GM18909 (cell line): ENCODE measurements at regions not wholly inside any gene's neighbourhood (a gene's known extent, or its start where the extent isn't known, plus 50 kb on each side); places are given as distances from the start of the nearest gene placed in this dataset.
"Not testable (repeated sequence)": the region's sequence is repeated elsewhere in the genome, so short reads cannot be mapped to it uniquely, and the experiment has no call there.

Source experiments
- ATAC-seq: cut with Tn5 transposase; IDR thresholded peaks from one replicate; pipeline ENCODE4 v1.9.1; 2021; ENCODE audit warnings: mild to moderate bottlenecking; ENCODE audit not compliant: unreplicated experiment, poor library complexity

DNA sequence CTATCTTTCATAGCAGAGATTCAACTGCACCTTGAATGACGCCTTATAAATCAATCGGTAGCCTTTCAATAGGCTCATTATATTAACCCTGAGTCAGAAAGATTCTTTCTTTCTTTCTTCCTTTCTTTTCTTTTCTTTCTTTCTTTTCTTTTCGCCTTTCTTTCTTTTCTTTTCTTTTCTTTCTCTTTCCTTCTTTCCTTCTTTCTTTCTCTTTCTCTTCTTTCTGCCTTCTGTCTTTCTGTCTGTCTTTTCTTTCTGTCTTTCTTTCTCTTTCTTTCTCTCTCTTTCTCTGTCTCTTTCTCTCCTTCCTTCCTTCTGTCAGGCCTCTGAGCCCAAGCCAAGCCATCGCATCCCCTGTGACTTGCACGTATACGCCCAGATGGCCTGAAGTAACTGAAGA, 86.0 kb upstream of the CLINT1 start:
- ATAC-seq = no peak

- ATAC-seq = no peak
These were observed 85.2 kb upstream of the CLINT1 start for GRCh38 chr5:157944077-157944633.

GRCh38 chr5:157942595-157942994, 83.7 kb upstream of the CLINT1 start:
- no peak for ATAC-seq

GRCh38 chr5:157941616-157942015, 82.7 kb upstream of the CLINT1 start:
- ATAC-seq = no peak

- ATAC-seq = not testable (repeated sequence)
These were observed 79.2 kb upstream of the CLINT1 start for GRCh38 chr5:157938101-157938500.

- ATAC-seq = not testable (repeated sequence)
These were observed 78.0 kb upstream of the CLINT1 start for GRCh38 chr5:157936776-157937501.

DNA sequence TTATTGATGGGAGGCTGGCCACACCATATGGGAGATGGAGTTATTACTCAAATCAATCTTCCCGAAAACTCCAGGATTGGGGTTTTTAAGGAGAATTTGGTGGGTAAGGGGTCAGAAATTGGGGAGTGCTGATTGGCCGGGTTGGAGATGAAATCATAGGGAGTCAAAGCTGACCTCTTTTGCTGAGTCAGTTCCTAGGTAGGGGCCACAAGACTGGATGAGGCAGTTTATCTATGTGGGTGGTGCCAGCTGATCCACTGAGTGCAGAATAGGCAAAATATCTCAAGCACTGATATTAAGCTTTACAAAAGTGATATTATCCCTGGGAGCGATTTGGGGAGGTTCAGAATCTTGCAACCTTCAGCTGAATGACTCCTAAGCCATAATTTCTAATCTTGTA, 75.7 kb upstream of the CLINT1 start:
- no peak for ATAC-seq

DNA sequence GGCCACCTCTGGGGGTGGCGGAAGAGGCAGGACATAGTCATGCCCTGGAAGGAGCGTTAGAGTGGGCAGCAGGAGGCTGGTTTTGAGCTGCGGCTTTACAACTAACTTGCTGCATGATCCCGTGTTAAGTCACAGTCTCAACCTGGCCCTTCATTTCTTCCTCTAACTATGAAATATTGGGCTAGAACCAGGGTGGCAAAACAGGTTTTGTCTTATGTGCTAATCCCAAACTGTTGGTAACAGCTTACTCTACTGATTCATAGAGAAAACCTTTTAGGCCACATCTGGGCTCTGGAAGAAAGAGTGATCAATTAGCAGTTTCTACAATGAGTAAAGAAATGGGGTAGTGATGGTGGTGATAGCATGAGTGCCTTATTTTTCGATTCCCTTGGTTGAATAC, 74.1 kb upstream of the CLINT1 start:
- no peak for ATAC-seq

DNA sequence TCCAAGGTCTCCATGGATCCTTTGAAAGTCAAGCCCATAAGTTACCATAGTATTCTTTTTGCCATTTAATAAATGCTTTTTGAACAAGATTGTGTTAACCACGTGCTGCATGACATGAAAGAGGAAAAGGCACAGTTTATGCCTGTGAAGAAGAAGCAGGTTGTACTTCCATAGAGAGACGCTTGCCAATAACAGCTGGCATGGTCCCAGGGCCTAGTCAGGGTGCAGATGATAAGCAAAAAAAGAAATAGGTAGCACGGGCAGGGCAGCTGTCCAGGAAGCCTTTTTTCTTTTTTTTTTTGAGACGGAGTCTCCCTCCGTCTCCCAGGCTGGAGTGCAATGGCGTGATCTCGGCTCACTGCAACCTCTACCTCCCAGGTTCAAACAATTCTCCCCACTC, 71.8 kb upstream of the CLINT1 start:
- ATAC-seq = no peak

- no peak for ATAC-seq
These were observed 68.0 kb upstream of the CLINT1 start for GRCh38 chr5:157926977-157927376.

DNA sequence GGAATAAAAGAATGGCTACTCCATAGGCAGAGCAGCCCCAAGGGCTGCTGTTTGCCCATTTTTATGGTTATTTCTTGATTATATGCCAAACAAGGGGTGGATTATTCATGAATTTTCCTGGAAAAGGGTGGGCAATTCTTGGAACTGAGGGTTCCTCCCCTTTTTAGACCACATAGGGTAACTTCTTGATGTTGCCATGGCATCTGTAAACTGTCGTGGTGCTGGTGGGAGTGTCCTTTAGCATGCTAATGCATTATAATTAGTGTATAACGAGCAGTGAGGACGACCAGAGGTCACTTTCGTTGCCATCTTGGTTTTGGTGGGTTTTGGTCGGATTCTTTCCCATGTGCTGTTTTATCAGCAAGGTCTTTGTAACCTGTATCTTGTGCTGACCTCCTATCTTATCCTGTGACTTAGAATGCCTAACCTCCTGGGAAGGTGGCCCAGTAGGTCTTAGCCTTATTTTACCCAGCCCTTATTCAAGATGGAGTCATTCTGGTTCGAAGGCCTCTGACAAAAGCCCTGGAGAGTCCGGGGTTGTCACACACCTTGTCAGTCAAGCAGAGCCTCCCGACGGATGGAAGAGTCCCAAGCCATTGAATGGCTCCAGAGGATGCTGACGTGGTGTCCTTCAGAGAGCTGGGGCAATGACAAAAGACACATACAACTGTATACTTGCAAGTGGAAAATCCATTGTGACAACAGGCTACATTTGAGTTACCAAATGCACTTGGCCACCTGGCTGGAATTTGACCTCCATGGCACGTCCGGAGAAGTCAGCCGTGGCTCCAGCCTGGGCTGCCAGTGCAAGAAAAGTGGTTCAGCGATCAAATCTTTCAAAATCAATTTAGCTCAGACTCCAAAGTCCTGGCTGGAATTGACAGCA, 67.1 kb upstream of the CLINT1 start:
- ATAC-seq = no peak

GRCh38 chr5:157924931-157925729, 66.2 kb upstream of the CLINT1 start:
- ATAC-seq = no peak

GRCh38 chr5:157924490-157924889, 65.5 kb upstream of the CLINT1 start:
- no peak for ATAC-seq

GRCh38 chr5:157923765-157924164, 64.8 kb upstream of the CLINT1 start:
- ATAC-seq = no peak

- no peak for ATAC-seq
These were observed 63.1 kb upstream of the CLINT1 start for GRCh38 chr5:157922026-157922425.

- no peak for ATAC-seq
These were observed 61.9 kb upstream of the CLINT1 start for GRCh38 chr5:157920828-157921170.

DNA sequence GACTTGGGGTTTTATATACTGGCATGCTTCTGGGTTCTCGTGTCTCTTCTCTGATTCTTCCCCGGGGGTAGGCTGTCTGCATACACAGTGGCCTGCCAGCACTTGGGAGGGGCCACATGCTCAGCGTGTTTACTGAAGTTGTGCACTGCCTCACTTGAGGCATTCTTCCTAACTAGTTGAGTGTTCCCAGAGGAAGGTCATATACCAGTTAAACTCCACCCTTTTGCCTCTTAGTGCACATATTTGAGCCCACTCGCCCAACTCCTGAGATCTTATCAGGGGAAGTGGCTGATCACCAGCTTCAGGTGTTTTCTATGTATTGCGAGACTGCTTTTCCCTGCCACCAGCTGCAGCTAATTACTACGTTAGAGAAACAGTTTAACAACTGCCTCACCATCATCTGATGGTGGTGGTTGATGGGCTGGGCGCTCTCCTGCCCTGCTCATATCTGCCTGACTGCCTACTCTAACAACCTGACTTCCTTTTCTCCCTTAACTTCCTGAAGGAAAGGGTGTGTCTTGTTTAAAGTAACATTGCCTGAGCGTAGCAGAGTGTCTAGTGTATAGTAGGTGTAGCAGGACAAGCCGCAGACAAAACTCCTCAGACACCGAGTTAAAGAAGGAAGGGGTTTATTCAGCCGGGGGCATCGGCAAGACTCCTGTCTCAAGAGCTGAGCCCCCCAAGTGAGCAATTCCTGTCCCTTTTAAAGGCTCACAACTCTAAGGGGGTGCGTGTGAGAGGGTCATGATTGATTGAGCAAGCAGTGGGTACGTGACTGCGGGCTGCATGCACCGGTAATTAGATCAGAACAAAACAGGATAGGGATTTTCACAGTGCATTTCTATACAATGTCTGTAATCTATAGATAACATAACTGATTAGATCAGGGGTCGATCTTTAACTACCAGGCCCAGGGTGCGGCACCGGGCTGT, 60.1 kb upstream of the CLINT1 start:
- ATAC-seq = peak; percentile 47

GRCh38 chr5:157917899-157918809, 59.2 kb upstream of the CLINT1 start:
- peak; percentile 57 for ATAC-seq

- ATAC-seq = no peak
These were observed 58.5 kb upstream of the CLINT1 start for GRCh38 chr5:157917491-157917890.
